H9 (cell line): ENCODE measurements at regions not wholly inside any gene's neighbourhood (a gene's known extent, or its start where the extent isn't known, plus 50 kb on each side); places are given as distances from the start of the nearest gene placed in this dataset.

Experiments used
- DNase-seq: peaks from one replicate; pipeline ENCODE4 v3.0.0-alpha.2; 2017
- H2AFZ ChIP-seq: one replicate; pipeline ENCODE4 v1.6.1; 2013; ENCODE audit warnings: mild to moderate bottlenecking, low read length, control low read depth, moderate library complexity
- H2AK5ac ChIP-seq: 2 replicates; pipeline ENCODE4 v1.6.1; 2013; ENCODE audit warnings: low read length, control low read depth, mixed read lengths; ENCODE audit not compliant: insufficient read length
- H2BK120ac ChIP-seq: one replicate; pipeline ENCODE4 v1.6.1; 2013; ENCODE audit warnings: low read depth, mild to moderate bottlenecking, low read length, control low read depth, inconsistent platforms; ENCODE audit not compliant: poor library complexity, severe bottlenecking
- H2BK12ac ChIP-seq: 2 replicates; pipeline ENCODE4 v1.6.1; 2013; ENCODE audit warnings: low read length, control low read depth, mixed read lengths, low read depth; ENCODE audit not compliant: insufficient read length
- H2BK15ac ChIP-seq: 2 replicates; pipeline ENCODE4 v1.6.1; 2013; ENCODE audit warnings: low read depth, low read length, control low read depth
- H2BK20ac ChIP-seq: one replicate; pipeline ENCODE4 v1.6.1; 2013; ENCODE audit warnings: low read depth, mild to moderate bottlenecking, low read length, control low read depth, inconsistent platforms; ENCODE audit not compliant: poor library complexity, severe bottlenecking
- H2BK5ac ChIP-seq: 2 replicates; pipeline ENCODE4 v1.6.1; 2013; ENCODE audit warnings: low read length, control low read depth, mixed read lengths; ENCODE audit not compliant: insufficient read length
- H3K14ac ChIP-seq: 2 replicates; pipeline ENCODE4 v1.6.1; 2013; ENCODE audit warnings: low read length, control low read depth; ENCODE audit not compliant: insufficient read depth
- H3K18ac ChIP-seq: 2 replicates; pipeline ENCODE4 v1.6.1; 2013; ENCODE audit warnings: low read depth, mild to moderate bottlenecking, mixed read lengths, low read length, control low read depth; ENCODE audit not compliant: insufficient read length
- H3K23ac ChIP-seq: 2 replicates; pipeline ENCODE4 v1.6.1; 2013; ENCODE audit warnings: low read length, control low read depth, mixed read lengths, low read depth; ENCODE audit not compliant: insufficient read length
- H3K23me2 ChIP-seq: 2 replicates; pipeline ENCODE4 v1.6.1; 2013; ENCODE audit warnings: low read depth, mild to moderate bottlenecking, mixed read lengths, low read length, control low read depth; ENCODE audit not compliant: insufficient read length, poor library complexity, severe bottlenecking
- H3K27ac ChIP-seq: 2 replicates; pipeline ENCODE4 v1.5.1; 2013; ENCODE audit warnings: low read length, control low read depth, mixed read lengths, low read depth; ENCODE audit not compliant: insufficient read length
- H3K27me3 ChIP-seq: 2 replicates; pipeline ENCODE4 v1.6.1; 2013; ENCODE audit warnings: low read length, control low read depth, inconsistent platforms; ENCODE audit not compliant: insufficient read depth
- H3K4ac ChIP-seq: 2 replicates; pipeline ENCODE4 v1.6.1; 2013; ENCODE audit warnings: low read depth, mild to moderate bottlenecking, control low read depth, inconsistent platforms, low read length, moderate library complexity
- H3K4me1 ChIP-seq: 2 replicates; pipeline ENCODE4 v1.6.1; 2013; ENCODE audit warnings: low read length, control low read depth, inconsistent platforms; ENCODE audit not compliant: insufficient read depth
- H3K4me2 ChIP-seq: 2 replicates; pipeline ENCODE4 v1.6.1; 2013; ENCODE audit warnings: low read length, control low read depth, mixed read lengths; ENCODE audit not compliant: insufficient read length, insufficient read depth
- H3K56ac ChIP-seq: 2 replicates; pipeline ENCODE4 v1.6.1; 2013; ENCODE audit warnings: low read depth, mild to moderate bottlenecking, mixed read lengths, low read length, control low read depth; ENCODE audit not compliant: insufficient read length
- H3K79me1 ChIP-seq: 2 replicates; pipeline ENCODE4 v1.6.1; 2013; ENCODE audit warnings: low read depth, mild to moderate bottlenecking, moderate library complexity, low read length, control low read depth, inconsistent platforms; ENCODE audit not compliant: insufficient read depth, poor library complexity, severe bottlenecking
- H3K79me2 ChIP-seq: 2 replicates; pipeline ENCODE4 v1.6.1; 2013; ENCODE audit warnings: low read length, control low read depth, inconsistent platforms; ENCODE audit not compliant: insufficient read depth
- H3K9ac ChIP-seq: 2 replicates; pipeline ENCODE4 v1.6.1; 2013; ENCODE audit warnings: low read length, control low read depth, mixed read lengths; ENCODE audit not compliant: insufficient read length; ENCODE audit errors: extremely low read depth
- H3K9me3 ChIP-seq: one replicate; pipeline ENCODE4 v1.6.1; 2013; ENCODE audit warnings: low read depth, low read length, inconsistent platforms; ENCODE audit not compliant: control insufficient read depth
- H3T11ph ChIP-seq: one replicate; pipeline ENCODE4 v1.6.1; 2013; ENCODE audit warnings: mild to moderate bottlenecking, low read length, control low read depth, inconsistent platforms
- H4K20me1 ChIP-seq: one replicate; pipeline ENCODE4 v1.6.1; 2013; ENCODE audit not compliant: control insufficient read depth, insufficient read length, insufficient read depth
- H4K5ac ChIP-seq: 2 replicates; pipeline ENCODE4 v1.6.1; 2013; ENCODE audit warnings: low read depth, mild to moderate bottlenecking, mixed read lengths, low read length, control low read depth; ENCODE audit not compliant: insufficient read length
- H4K8ac ChIP-seq: replicated peaks from 2 replicates; pipeline ENCODE4 v1.6.1; 2013; ENCODE audit warnings: low read length, control low read depth, mixed read lengths, low read depth; ENCODE audit not compliant: insufficient read length
- H4K91ac ChIP-seq: 2 replicates; pipeline ENCODE4 v1.6.1; 2013; ENCODE audit warnings: low read depth, mild to moderate bottlenecking, moderate library complexity, mixed read lengths, low read length, control low read depth; ENCODE audit not compliant: insufficient read length
- H3K27ac Mint-ChIP-seq, 3 experiments: 2 replicates in 2 of 3; 3 replicates in 1 of 3; pipeline ENCODE4 v1.8.0; 2020 to 2021; ENCODE audit warnings: mixed read lengths in 3 of 3, mild to moderate bottlenecking in 1 of 3, moderate library complexity in 1 of 3
- H3K27me3 Mint-ChIP-seq: 2 replicates; pipeline ENCODE4 v1.8.0; 2021; ENCODE audit warnings: low read depth, mild to moderate bottlenecking, moderate library complexity, mixed read lengths
- H3K36me3 Mint-ChIP-seq, 3 experiments: 2 replicates in 2 of 3; 3 replicates in 1 of 3; pipeline ENCODE4 v1.8.0; 2020 to 2021; ENCODE audit warnings: low read depth in 3 of 3, mixed read lengths in 3 of 3; ENCODE audit not compliant: insufficient read depth in 1 of 3
- H3K4me1 Mint-ChIP-seq, 2 experiments: 2 replicates each; pipeline ENCODE4 v1.8.0; 2020; ENCODE audit warnings: mixed read lengths in 2 of 2
- H3K4me3 Mint-ChIP-seq, 2 experiments: 2 replicates in 1 of 2; 3 replicates in 1 of 2; pipeline ENCODE4 v1.8.0; 2020 to 2021; ENCODE audit warnings: mild to moderate bottlenecking in 2 of 2, mixed read lengths in 2 of 2, moderate library complexity in 1 of 2
- H3K9me3 Mint-ChIP-seq, 2 experiments: 2 replicates in 1 of 2; 3 replicates in 1 of 2; pipeline ENCODE4 v1.8.0; 2020; ENCODE audit warnings: mild to moderate bottlenecking in 2 of 2, mixed read lengths in 2 of 2, moderate library complexity in 1 of 2
- CTCF ChIP-seq: fragments of 200-600 bp; sonication (generic); conservative IDR thresholded peaks from 3 replicates; pipeline ENCODE4 v1.8.0; 2021; ENCODE audit warnings: antibody characterized with exemption, mild to moderate bottlenecking
- WGBS: extraction: QIAGEN DNeasy Blood & Tissue Kit; methylation state at CpG from one replicate; pipeline ENCODE4 v1.1.7; 2013; ENCODE audit warnings: missing lambda C conversion rate, low lambda C conversion rate, mixed read lengths; ENCODE audit not compliant: insufficient read length; ENCODE audit errors: extremely low coverage; 5-methylcytosine and 5-hydroxymethylcytosine counted together

DNA sequence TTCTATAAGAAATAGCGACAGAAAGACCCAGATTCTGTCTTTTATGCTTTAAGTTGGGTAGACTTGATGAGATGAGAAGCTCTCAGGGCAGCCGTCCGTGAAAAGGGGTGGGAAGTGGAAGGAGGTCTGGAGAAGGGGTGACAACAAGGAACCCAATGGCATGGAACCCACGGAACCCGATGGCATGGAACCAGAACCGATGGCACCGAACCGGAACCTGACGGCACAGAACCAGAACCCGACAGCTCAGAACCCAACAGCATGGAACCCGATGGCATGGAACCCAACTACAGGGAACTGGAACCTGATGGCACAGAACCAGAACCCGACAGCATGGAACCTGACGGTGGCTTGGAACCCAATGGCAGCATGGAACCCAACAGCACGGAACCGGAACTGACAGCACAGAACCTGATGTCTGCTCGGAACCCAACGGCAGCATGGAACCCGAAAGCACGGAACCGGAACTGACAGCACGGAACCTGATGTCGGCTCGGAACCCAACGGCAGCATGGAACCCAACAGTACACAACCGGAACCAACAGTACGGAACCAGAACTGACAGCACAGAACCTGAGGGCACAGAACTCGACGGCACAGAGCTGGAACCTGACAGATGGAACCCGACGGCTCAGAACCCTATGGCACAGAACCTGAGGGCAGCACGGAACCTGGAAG, 155.2 kb downstream of the TMEM18 start:
- Histone ChIP-seq H2BK15ac (no peak overlapping the region), H3K27me3 (no peaks in the 10 kb centered on the region; the same call in 1 of the 2 replicates), H3K4me1 (no peaks in the 10 kb centered on the region), H3K79me1 (no peaks in the 10 kb centered on the region), H3K14ac (no peak overlapping the region), H3K23me2 (no peaks in the 10 kb centered on the region), H3K9me3 (no peaks in the 10 kb centered on the region), H4K5ac (no peak overlapping the region), H2BK12ac (no peak overlapping the region), H3K9ac (no peak overlapping the region), H2BK5ac (no peak overlapping the region), H3K79me2 (no peaks in the 10 kb centered on the region), H3K4me2 (no peak overlapping the region), H2BK120ac (no peak overlapping the region), H3K23ac (no peak overlapping the region), H2AK5ac (no peak overlapping the region), H4K20me1 (no peaks in the 10 kb centered on the region), H2BK20ac (no peak overlapping the region), H3K4ac (no peak overlapping the region), H4K8ac (no peak overlapping the region), H3K27ac (no peak overlapping the region), H3T11ph (no peak overlapping the region), H3K18ac (no peak overlapping the region), H4K91ac (no peak overlapping the region), H3K56ac (no peak overlapping the region), H2AFZ (no peak overlapping the region)
- no peak for TF ChIP-seq CTCF
- Mint-ChIP-seq H3K4me3 (no peak overlapping the region), H3K9me3 (peaks cover 2 to 3% of the 10 kb centered on the region in 2 experiments; a peak in 2 of 5 replicates), H3K4me1 (no peaks in the 10 kb centered on the region), H3K27ac (no peak overlapping the region; a peak in 1 of 7 replicates), H3K36me3 (no peaks in the 10 kb centered on the region), H3K27me3 (peaks cover 65% of the 10 kb centered on the region)
- WGBS: no CpG with 5 or more reads among the region's 31 CpGs
- no peak for DNase-seq
